SH-SY5Y (cell line): ENCODE measurements at regions not wholly inside any gene's neighbourhood (a gene's known extent, or its start where the extent isn't known, plus 50 kb on each side); places are given as distances from the start of the nearest gene placed in this dataset.

Experiments used
- GATA2 ChIP-seq: IDR thresholded peaks from 2 replicates; pipeline ENCODE4 v1.6.1; 2011; ENCODE audit warnings: mild to moderate bottlenecking, low read depth, low read length
- GATA3 ChIP-seq: IDR thresholded peaks from 2 replicates; pipeline ENCODE4 v1.6.1; 2011; ENCODE audit warnings: low read depth, mild to moderate bottlenecking, low read length, moderate library complexity

DNA sequence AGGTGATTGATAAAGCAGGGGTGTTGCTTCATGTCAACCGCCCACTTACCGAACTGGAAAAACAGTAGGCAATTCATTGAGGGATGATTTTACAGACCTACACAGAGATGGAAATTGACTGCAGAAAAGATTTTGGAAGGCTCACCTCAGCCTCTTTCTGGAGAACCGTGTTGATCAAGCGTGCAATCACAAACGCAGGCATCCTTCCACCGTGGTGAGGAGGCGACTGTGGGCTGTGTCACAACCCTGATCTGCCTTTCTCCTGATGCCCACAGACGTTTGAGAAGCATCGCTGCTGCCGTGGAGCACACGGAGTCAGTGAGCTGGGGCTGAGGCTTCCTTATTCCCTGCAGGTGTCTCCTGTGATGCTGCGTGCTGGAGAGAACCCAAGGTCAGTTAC lies 132.0 kb downstream of the TMEM18 start:
- TF ChIP-seq GATA2 (no peak), GATA3 (no peak)
